ENCODE measurements at regions not wholly inside any gene's neighbourhood (a gene's known extent, or its start where the extent isn't known, plus 50 kb on each side); places are given as distances from the start of the nearest gene placed in this dataset.

DNA sequence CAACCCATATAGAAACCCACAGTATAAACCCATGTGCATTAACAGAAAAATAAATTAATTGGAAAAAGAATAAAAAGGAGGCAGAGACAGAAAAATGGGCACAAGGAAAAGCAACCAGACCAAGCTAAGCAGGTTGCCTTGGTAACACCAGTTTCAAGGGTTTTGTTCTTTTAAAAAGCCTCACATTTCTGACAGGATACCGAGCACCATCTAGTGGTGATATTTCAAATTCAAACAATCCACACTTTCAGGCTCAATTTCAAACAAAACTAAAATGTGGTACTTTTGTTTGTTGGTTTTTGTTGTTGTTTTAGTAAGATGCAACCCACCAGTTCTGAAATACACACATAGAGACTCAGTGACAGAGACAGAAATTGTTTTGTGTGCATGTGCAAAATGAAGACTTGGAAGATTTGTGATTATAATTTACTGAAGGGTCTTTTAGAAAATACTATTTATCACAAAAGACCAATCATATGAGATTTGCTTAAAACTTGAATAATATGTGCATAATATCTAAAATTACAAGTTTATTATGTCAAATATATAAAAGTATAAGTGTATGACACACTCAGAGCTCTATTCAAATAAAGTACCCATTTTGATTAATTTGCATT lies 318.2 kb downstream of the SLCO4C1 start:
- H3K36me3 Mint-ChIP-seq (ENCODE audit: low read depth) = no peaks in the 10 kb centered on the region
- peaks cover 6% of the 10 kb centered on the region for H3K4me1 Mint-ChIP-seq
- H3K27ac Mint-ChIP-seq (ENCODE audit: unreplicated experiment) = no peak overlapping the region
- no peak overlapping the region for H3K4me3 Mint-ChIP-seq
- H3K27me3 Mint-ChIP-seq (ENCODE audit: low read depth) = peaks cover 13% of the 10 kb centered on the region
- peaks cover 3% of the 10 kb centered on the region for H3K9me3 Mint-ChIP-seq
- TF ChIP-seq, protein P1, sequence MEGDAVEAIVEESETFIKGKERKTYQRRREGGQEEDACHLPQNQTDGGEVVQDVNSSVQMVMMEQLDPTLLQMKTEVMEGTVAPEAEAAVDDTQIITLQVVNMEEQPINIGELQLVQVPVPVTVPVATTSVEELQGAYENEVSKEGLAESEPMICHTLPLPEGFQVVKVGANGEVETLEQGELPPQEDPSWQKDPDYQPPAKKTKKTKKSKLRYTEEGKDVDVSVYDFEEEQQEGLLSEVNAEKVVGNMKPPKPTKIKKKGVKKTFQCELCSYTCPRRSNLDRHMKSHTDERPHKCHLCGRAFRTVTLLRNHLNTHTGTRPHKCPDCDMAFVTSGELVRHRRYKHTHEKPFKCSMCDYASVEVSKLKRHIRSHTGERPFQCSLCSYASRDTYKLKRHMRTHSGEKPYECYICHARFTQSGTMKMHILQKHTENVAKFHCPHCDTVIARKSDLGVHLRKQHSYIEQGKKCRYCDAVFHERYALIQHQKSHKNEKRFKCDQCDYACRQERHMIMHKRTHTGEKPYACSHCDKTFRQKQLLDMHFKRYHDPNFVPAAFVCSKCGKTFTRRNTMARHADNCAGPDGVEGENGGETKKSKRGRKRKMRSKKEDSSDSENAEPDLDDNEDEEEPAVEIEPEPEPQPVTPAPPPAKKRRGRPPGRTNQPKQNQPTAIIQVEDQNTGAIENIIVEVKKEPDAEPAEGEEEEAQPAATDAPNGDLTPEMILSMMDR (conservative IDR thresholded peaks at IDR 0.05) = peak; percentile 83
- no peak for DNase-seq (ENCODE audit: low read depth, low spot score)

DNA sequence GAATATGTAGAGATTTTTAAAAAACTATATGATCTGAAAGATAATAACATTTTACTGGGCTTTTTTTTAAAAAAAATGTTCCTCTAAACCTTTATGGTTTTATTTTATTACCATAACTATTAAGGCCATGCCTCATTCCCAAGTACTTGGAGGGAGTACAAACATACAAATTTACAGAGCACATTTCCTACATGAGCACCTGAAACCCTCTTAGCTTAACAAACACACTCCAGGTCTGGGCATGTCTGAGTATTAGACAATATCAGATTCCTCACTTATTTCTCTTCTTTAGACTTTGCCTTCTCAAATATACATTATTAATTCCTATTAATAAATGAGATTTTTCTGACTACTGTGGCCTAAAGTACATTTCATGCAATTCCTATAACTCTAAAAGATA lies 319.2 kb downstream of the SLCO4C1 start:
- Mint-ChIP-seq H3K27me3 (ENCODE audit: low read depth) (peaks cover 13% of the 10 kb centered on the region), H3K27ac (ENCODE audit: unreplicated experiment) (no peak overlapping the region), H3K9me3 (peaks cover 3% of the 10 kb centered on the region), H3K4me3 (no peak overlapping the region), H3K4me1 (peaks cover 6% of the 10 kb centered on the region), H3K36me3 (ENCODE audit: low read depth) (no peaks in the 10 kb centered on the region)
- DNase-seq (ENCODE audit: low read depth, low spot score) = no peak
- TF ChIP-seq, protein P1 (conservative IDR thresholded peaks at IDR 0.05) = no peak

DNA sequence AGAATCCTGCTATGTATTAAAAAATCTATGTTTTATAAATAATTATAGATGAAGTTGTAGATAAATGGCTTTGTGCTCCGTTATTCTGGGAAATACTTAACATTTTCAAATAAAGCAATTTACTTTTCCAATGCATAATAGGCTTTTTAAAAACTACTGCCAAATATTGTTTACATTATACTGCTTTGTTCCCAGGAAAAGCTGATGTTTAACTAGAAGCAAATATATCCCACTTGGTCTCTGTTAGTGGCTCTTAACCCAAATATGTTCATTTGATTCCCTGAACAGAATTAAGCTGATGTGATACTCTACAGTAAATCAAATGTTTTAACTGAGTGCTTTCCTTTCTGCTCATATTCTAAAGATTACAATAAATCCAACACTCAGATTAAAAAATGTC lies 326.3 kb downstream of the SLCO4C1 start:
- Mint-ChIP-seq H3K9me3 (peaks cover 8% of the 10 kb centered on the region), H3K27me3 (ENCODE audit: low read depth) (peaks cover 33% of the 10 kb centered on the region), H3K36me3 (ENCODE audit: low read depth) (no peaks in the 10 kb centered on the region), H3K4me3 (no peak overlapping the region), H3K4me1 (peaks cover 18% of the 10 kb centered on the region), H3K27ac (ENCODE audit: unreplicated experiment) (no peak overlapping the region)
- TF ChIP-seq, protein P1 (conservative IDR thresholded peaks at IDR 0.05) = no peak
- DNase-seq (ENCODE audit: low read depth, low spot score) = no peak

DNA sequence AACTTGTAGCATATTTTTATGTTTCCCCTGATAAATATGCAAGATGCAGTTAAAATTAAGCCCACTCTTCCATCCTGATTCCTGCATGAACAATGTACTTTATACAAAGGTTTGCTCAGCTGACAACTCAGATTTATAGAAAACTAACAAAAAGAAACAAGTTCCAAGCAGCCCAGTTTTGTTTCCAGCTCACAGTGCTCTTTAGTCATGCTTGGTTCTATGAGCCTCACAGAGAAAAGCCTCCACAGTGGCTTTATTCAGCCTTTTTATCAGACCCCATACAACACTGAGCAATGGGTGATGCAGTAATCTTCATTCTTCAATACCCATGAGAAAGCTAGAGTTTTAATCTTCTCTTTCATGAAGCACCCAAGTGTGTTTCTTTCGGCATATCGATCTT lies 329.6 kb downstream of the SLCO4C1 start:
- TF ChIP-seq, protein P1 (conservative IDR thresholded peaks at IDR 0.05) = no peak
- Mint-ChIP-seq H3K4me1 (peaks cover 19% of the 10 kb centered on the region), H3K4me3 (no peak overlapping the region), H3K9me3 (peaks cover 7% of the 10 kb centered on the region), H3K36me3 (ENCODE audit: low read depth) (no peaks in the 10 kb centered on the region), H3K27ac (ENCODE audit: unreplicated experiment) (peak overlapping the region; percentile 4), H3K27me3 (ENCODE audit: low read depth) (peaks cover 28% of the 10 kb centered on the region)
- DNase-seq (ENCODE audit: low read depth, low spot score) = no peak

DNA sequence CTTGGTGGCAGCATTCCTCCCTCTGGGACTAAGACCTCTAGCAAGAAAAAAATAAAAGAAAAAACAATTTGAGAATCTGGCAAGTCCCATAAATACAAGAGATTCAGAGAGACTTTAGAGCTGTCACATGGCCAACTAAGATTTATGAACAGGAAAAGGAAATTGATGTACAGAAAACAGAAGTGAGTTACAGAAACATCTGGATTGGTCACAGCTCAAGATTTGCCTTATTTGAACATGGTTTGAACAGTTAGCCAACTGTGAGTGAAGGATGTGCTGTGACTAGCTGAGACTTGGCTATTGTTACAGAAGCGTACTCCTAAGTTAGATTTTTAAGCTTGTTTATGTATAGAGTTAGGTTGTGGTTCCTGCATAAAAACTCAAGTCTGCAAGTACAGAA lies 340.2 kb downstream of the SLCO4C1 start:
- H3K4me3 Mint-ChIP-seq = no peak overlapping the region

More for the DNA sequence above, 340.2 kb downstream of the SLCO4C1 start:
- DNase-seq (ENCODE audit: low read depth, low spot score) = no peak
- no peaks in the 10 kb centered on the region for H3K36me3 Mint-ChIP-seq (ENCODE audit: low read depth)
- H3K27ac Mint-ChIP-seq (ENCODE audit: unreplicated experiment) = no peak overlapping the region
- no peaks in the 10 kb centered on the region for H3K4me1 Mint-ChIP-seq
- TF ChIP-seq, protein P1 (conservative IDR thresholded peaks at IDR 0.05) = no peak
- H3K27me3 Mint-ChIP-seq (ENCODE audit: low read depth) = peaks cover 7% of the 10 kb centered on the region
- H3K9me3 Mint-ChIP-seq = no peaks in the 10 kb centered on the region
